SK-N-SH (cell line): ENCODE measurements at regions not wholly inside any gene's neighbourhood (a gene's known extent, or its start where the extent isn't known, plus 50 kb on each side); places are given as distances from the start of the nearest gene placed in this dataset.

Source experiments
- CTCF ChIA-PET: fragments of 300-600, 350-600 bp; formaldehyde crosslinking; extraction: SDS; loops from one replicate; lab custom pipeline; 2021; lab: Yijun Ruan, JAX
- POLR2A ChIA-PET: fragments of 350-600 bp; sonication (Branson Sonifier 250); formaldehyde crosslinking; extraction: SDS; loops from one replicate; lab custom pipeline; 2020; ENCODE audit warnings: antibody characterized with exemption, inconsistent platforms; lab: Yijun Ruan, JAX
- DNase-seq: peaks from one replicate; pipeline ENCODE4 v3.0.0; 2012
- H2AFZ ChIP-seq: fragments of 200-600 bp; sonication (generic); 2 replicates; pipeline ENCODE4 v1.8.1; 2016; ENCODE audit warnings: antibody characterized with exemption, mild to moderate bottlenecking, low read depth
- H3F3A ChIP-seq: fragments of 200-600 bp; sonication (generic); replicated peaks from 2 replicates; pipeline ENCODE3; 2016; ENCODE audit warnings: antibody characterized with exemption, mild to moderate bottlenecking; ENCODE audit not compliant: insufficient read depth
- H3K27ac ChIP-seq, 2 experiments: fragments of 200-500 bp in 1 of 2; fragments of 200-600 bp in 1 of 2; sonication (Bioruptor generic) in 1 of 2; sonication (generic), shearing (Covaris generic) in 1 of 2; 2 replicates each; pipeline versions ENCODE4 v1.5.1 to v1.6.1; 2014 to 2016; ENCODE audit warnings: low read depth in 2 of 2, inconsistent platforms in 1 of 2, low read length in 1 of 2, mild to moderate bottlenecking in 1 of 2, mixed read lengths in 1 of 2
- H3K27me3 ChIP-seq: fragments of 200-600 bp; sonication (generic), shearing (Covaris generic); 2 replicates; pipeline ENCODE4 v1.6.1; 2016; ENCODE audit warnings: mixed run types; ENCODE audit not compliant: insufficient read depth
- H3K36me3 ChIP-seq, 2 experiments: fragments of 200-500 bp in 1 of 2; fragments of 200-600 bp in 1 of 2; sonication (Bioruptor generic) in 1 of 2; sonication (generic) in 1 of 2; replicated peaks in 1 of 2; 2 replicates each; pipeline versions ENCODE3 to v1.5.1; 2014 to 2016; ENCODE audit warnings: low read length in 1 of 2, mild to moderate bottlenecking in 1 of 2; ENCODE audit not compliant: insufficient read depth in 2 of 2, control insufficient read depth in 1 of 2
- H3K4me1 ChIP-seq, 2 experiments: fragments of 200-500 bp in 1 of 2; fragments of 200-600 bp in 1 of 2; sonication (Bioruptor generic) in 1 of 2; sonication (generic), shearing (Covaris generic) in 1 of 2; 2 replicates each; pipeline versions ENCODE4 v1.5.1 to v1.6.1; 2014 to 2016; ENCODE audit warnings: low read depth in 1 of 2, low read length in 1 of 2, mixed run types in 1 of 2; ENCODE audit not compliant: insufficient read depth in 2 of 2, control insufficient read depth in 1 of 2
- H3K4me2 ChIP-seq: fragments of 200-600 bp; sonication (generic), shearing (Covaris generic); 2 replicates; pipeline ENCODE4 v1.6.1; 2017; ENCODE audit warnings: mixed run types
- H3K4me3 ChIP-seq, 2 experiments: fragments of 200-500 bp in 1 of 2; fragments of 200-600 bp in 1 of 2; sonication (Bioruptor generic) in 1 of 2; sonication (generic), shearing (Covaris generic) in 1 of 2; 2 replicates each; pipeline versions ENCODE4 v1.5.1 to v1.8.1; 2014 to 2016; ENCODE audit warnings: low read depth in 2 of 2, inconsistent platforms in 1 of 2, low read length in 1 of 2, mild to moderate bottlenecking in 1 of 2, mixed read lengths in 1 of 2, moderate library complexity in 1 of 2
- H3K79me2 ChIP-seq: fragments of 200-600 bp; sonication (generic); 2 replicates; pipeline ENCODE4 v1.8.1; 2017; ENCODE audit warnings: mild to moderate bottlenecking; ENCODE audit not compliant: insufficient read depth
- H3K9ac ChIP-seq: fragments of 200-600 bp; sonication (generic); 2 replicates; pipeline ENCODE4 v1.6.1; 2017; ENCODE audit warnings: mixed run types
- H3K9me2 ChIP-seq: fragments of 200-600 bp; sonication (generic); 2 replicates; pipeline ENCODE4 v1.6.1; 2017; ENCODE audit warnings: mixed run types
- H3K9me3 ChIP-seq: fragments of 200-600 bp; sonication (generic); 2 replicates; pipeline ENCODE4 v1.6.1; 2017; ENCODE audit warnings: mixed run types, mild to moderate bottlenecking, moderate library complexity
- H4K20me1 ChIP-seq: fragments of 200-600 bp; sonication (generic); 2 replicates; pipeline ENCODE4 v1.6.1; 2017; ENCODE audit warnings: mild to moderate bottlenecking, mixed run types; ENCODE audit not compliant: insufficient read depth
- CHD2 ChIP-seq: fragments of 150-350 bp; IDR thresholded peaks from 2 replicates; pipeline ENCODE4 v1.6.1; 2018; ENCODE audit warnings: low read length; ENCODE audit not compliant: partially characterized antibody
- ELF1 ChIP-seq: IDR thresholded peaks from 2 replicates; pipeline ENCODE4 v1.4.0; 2012
- FOSL2 ChIP-seq: IDR thresholded peaks from 2 replicates; pipeline ENCODE4 v1.4.0; 2012; ENCODE audit warnings: low read depth, mild to moderate bottlenecking, moderate library complexity, borderline replicate concordance
- FOXM1 ChIP-seq: IDR thresholded peaks from 2 replicates; pipeline ENCODE4 v1.4.0; 2012; ENCODE audit warnings: low read depth, mild to moderate bottlenecking
- MXI1 ChIP-seq: IDR thresholded peaks from 2 replicates; pipeline ENCODE4 v1.6.1; 2012; ENCODE audit warnings: mild to moderate bottlenecking, low read depth, low read length, improper control_type of control experiment
- NFIC ChIP-seq: IDR thresholded peaks from 2 replicates; pipeline ENCODE4 v1.4.0; 2012; ENCODE audit warnings: borderline replicate concordance
- RFX5 ChIP-seq: IDR thresholded peaks from 2 replicates; pipeline ENCODE4 v1.6.1; 2012; ENCODE audit warnings: mild to moderate bottlenecking, improper control_type of control experiment, low read length
- SIN3A ChIP-seq: IDR thresholded peaks from 2 replicates; pipeline ENCODE4 v1.6.1; 2012; ENCODE audit warnings: low read depth, mild to moderate bottlenecking, low read length, moderate library complexity, borderline replicate concordance
- TAF1 ChIP-seq: IDR thresholded peaks from 2 replicates; pipeline ENCODE4 v1.6.1; 2012; ENCODE audit warnings: low read depth, mild to moderate bottlenecking, low read length, moderate library complexity, borderline replicate concordance
- TCF12 ChIP-seq: IDR thresholded peaks from 2 replicates; pipeline ENCODE4 v1.4.0; 2012
- USF1 ChIP-seq: IDR thresholded peaks from 2 replicates; pipeline ENCODE4 v1.4.0; 2012; ENCODE audit warnings: low read depth, borderline replicate concordance
- YY1 ChIP-seq: IDR thresholded peaks from 2 replicates; pipeline ENCODE4 v1.4.0; 2012; ENCODE audit warnings: low read depth, mild to moderate bottlenecking
- WGBS: methylation state at CpG from one replicate; pipeline ENCODE4 v1.1.6; 2017; ENCODE audit warnings: low lambda C conversion rate; 5-methylcytosine and 5-hydroxymethylcytosine counted together
- TF ChIP-seq, protein P1 (sequence below): fragments of 200-600 bp; sonication (generic); IDR thresholded peaks from 2 replicates; pipeline ENCODE4 v1.6.1; 2017; ENCODE audit warnings: antibody characterized with exemption, mild to moderate bottlenecking, moderate library complexity
- TF ChIP-seq, protein P2 (sequence below): IDR thresholded peaks from 2 replicates; pipeline ENCODE4 v1.6.1; 2012; ENCODE audit warnings: mild to moderate bottlenecking, low read depth, low read length, moderate library complexity
- TF ChIP-seq, protein P3 (sequence below): IDR thresholded peaks from 2 replicates; pipeline ENCODE4; 2012

- TF ChIP-seq TCF12 (no peak), YY1 (no peak), TAF1 (no peak), NFIC (no peak), RFX5 (no peak), MXI1 (no peak), SIN3A (no peak), FOXM1 (no peak), FOSL2 (no peak), USF1 (no peak), CHD2 (no peak), ELF1 (no peak)
- TF ChIP-seq, protein P1, sequence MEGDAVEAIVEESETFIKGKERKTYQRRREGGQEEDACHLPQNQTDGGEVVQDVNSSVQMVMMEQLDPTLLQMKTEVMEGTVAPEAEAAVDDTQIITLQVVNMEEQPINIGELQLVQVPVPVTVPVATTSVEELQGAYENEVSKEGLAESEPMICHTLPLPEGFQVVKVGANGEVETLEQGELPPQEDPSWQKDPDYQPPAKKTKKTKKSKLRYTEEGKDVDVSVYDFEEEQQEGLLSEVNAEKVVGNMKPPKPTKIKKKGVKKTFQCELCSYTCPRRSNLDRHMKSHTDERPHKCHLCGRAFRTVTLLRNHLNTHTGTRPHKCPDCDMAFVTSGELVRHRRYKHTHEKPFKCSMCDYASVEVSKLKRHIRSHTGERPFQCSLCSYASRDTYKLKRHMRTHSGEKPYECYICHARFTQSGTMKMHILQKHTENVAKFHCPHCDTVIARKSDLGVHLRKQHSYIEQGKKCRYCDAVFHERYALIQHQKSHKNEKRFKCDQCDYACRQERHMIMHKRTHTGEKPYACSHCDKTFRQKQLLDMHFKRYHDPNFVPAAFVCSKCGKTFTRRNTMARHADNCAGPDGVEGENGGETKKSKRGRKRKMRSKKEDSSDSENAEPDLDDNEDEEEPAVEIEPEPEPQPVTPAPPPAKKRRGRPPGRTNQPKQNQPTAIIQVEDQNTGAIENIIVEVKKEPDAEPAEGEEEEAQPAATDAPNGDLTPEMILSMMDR: no peak
- TF ChIP-seq, protein P2, sequence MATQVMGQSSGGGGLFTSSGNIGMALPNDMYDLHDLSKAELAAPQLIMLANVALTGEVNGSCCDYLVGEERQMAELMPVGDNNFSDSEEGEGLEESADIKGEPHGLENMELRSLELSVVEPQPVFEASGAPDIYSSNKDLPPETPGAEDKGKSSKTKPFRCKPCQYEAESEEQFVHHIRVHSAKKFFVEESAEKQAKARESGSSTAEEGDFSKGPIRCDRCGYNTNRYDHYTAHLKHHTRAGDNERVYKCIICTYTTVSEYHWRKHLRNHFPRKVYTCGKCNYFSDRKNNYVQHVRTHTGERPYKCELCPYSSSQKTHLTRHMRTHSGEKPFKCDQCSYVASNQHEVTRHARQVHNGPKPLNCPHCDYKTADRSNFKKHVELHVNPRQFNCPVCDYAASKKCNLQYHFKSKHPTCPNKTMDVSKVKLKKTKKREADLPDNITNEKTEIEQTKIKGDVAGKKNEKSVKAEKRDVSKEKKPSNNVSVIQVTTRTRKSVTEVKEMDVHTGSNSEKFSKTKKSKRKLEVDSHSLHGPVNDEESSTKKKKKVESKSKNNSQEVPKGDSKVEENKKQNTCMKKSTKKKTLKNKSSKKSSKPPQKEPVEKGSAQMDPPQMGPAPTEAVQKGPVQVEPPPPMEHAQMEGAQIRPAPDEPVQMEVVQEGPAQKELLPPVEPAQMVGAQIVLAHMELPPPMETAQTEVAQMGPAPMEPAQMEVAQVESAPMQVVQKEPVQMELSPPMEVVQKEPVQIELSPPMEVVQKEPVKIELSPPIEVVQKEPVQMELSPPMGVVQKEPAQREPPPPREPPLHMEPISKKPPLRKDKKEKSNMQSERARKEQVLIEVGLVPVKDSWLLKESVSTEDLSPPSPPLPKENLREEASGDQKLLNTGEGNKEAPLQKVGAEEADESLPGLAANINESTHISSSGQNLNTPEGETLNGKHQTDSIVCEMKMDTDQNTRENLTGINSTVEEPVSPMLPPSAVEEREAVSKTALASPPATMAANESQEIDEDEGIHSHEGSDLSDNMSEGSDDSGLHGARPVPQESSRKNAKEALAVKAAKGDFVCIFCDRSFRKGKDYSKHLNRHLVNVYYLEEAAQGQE: no peak
- TF ChIP-seq, protein P3, sequence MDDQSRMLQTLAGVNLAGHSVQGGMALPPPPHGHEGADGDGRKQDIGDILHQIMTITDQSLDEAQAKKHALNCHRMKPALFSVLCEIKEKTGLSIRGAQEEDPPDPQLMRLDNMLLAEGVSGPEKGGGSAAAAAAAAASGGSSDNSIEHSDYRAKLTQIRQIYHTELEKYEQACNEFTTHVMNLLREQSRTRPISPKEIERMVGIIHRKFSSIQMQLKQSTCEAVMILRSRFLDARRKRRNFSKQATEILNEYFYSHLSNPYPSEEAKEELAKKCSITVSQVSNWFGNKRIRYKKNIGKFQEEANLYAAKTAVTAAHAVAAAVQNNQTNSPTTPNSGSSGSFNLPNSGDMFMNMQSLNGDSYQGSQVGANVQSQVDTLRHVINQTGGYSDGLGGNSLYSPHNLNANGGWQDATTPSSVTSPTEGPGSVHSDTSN: no peak
- no peaks in the 10 kb centered on the region for H3K27me3 ChIP-seq
- CTCF ChIA-PET: no interaction called here
- H3K79me2 ChIP-seq: no peaks in the 10 kb centered on the region
- H3K9ac ChIP-seq: no peak overlapping the region
- H2AFZ ChIP-seq: no peak overlapping the region
- no peaks in the 10 kb centered on the region for H3K9me2 ChIP-seq
- no peak for DNase-seq
- no peak overlapping the region for H3K4me2 ChIP-seq
- no peaks in the 10 kb centered on the region for H3K36me3 ChIP-seq
- H3K4me3 ChIP-seq: no peak overlapping the region
- H3F3A ChIP-seq: no peaks in the 10 kb centered on the region
- H3K27ac ChIP-seq: no peak overlapping the region
- no peaks in the 10 kb centered on the region; a peak in 1 of 4 replicates for H3K4me1 ChIP-seq
- POLR2A ChIA-PET: no interaction called here
- 53% methylated on average over 8 of the region's 11 CpGs for WGBS
- H4K20me1 ChIP-seq: no peaks in the 10 kb centered on the region
- H3K9me3 ChIP-seq: no peaks in the 10 kb centered on the region
Observed at GRCh38 chr6:156557251-156557910, 219.8 kb upstream of the ARID1B start.
